ENCODE measurements at regions not wholly inside any gene's neighbourhood (a gene's known extent, or its start where the extent isn't known, plus 50 kb on each side); places are given as distances from the start of the nearest gene placed in this dataset.

DNA sequence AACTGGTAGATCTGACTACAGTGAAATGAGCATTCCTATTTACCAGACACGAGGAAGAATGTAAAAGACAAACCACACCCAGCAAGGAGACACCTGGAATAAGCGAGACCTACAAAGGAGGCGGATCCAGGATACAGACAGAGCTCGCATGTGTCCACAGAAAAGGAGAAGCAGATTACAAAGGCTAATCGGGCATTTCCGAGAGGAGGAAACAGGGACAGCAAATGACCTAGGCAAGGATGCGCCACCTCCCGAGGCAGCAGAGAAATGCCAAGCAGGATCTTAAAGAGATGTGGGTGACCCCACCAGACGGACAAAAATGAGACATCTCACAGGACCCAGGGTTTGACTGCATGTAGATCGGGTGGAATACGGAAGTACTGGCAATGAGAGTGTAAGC lies 63.2 kb upstream of the IQSEC1 start:
- TF ChIP-seq, protein P1, sequence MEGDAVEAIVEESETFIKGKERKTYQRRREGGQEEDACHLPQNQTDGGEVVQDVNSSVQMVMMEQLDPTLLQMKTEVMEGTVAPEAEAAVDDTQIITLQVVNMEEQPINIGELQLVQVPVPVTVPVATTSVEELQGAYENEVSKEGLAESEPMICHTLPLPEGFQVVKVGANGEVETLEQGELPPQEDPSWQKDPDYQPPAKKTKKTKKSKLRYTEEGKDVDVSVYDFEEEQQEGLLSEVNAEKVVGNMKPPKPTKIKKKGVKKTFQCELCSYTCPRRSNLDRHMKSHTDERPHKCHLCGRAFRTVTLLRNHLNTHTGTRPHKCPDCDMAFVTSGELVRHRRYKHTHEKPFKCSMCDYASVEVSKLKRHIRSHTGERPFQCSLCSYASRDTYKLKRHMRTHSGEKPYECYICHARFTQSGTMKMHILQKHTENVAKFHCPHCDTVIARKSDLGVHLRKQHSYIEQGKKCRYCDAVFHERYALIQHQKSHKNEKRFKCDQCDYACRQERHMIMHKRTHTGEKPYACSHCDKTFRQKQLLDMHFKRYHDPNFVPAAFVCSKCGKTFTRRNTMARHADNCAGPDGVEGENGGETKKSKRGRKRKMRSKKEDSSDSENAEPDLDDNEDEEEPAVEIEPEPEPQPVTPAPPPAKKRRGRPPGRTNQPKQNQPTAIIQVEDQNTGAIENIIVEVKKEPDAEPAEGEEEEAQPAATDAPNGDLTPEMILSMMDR (IDR thresholded peaks at IDR 0.05), result no peak
- TF ChIP-seq EP300 (IDR thresholded peaks at IDR 0.05), result no peak

Data from gastroesophageal sphincter (tissue), 3 donors.